A549 (cell line): ENCODE measurements at regions not wholly inside any gene's neighbourhood (a gene's known extent, or its start where the extent isn't known, plus 50 kb on each side); places are given as distances from the start of the nearest gene placed in this dataset.

ENCODE experiments used
- ATAC-seq, 2 experiments: fragments of 200-7000 bp in 1 of 2; fragments of >200 bp in 1 of 2; cut with Nextera tagmentation in 1 of 2; cut with Tn5 transposase in 1 of 2; 3 replicates each; pipeline versions ENCODE4 v1.8.0 to v1.9.1; 2018 to 2020; ENCODE audit warnings: mild to moderate bottlenecking in 1 of 2, moderate library complexity in 1 of 2
- CTCF ChIA-PET: fragments of 300-600 bp; sonication (Branson Sonifier 250); formaldehyde crosslinking; extraction: SDS; loops from one replicate; lab custom pipeline; 2021; ENCODE audit warnings: antibody characterized with exemption, inconsistent platforms; lab: Yijun Ruan, JAX
- POLR2A ChIA-PET: fragments of 350-600 bp; formaldehyde crosslinking; extraction: SDS; loops from one replicate; lab custom pipeline; 2021; ENCODE audit warnings: antibody characterized with exemption, inconsistent platforms; lab: Yijun Ruan, JAX
- DNase-seq, 2 experiments: peaks; one replicate each; pipeline versions ENCODE4 v3.0.0 to v3.0.0-alpha.2; 2011 to 2016; ENCODE audit warnings: low read depth in 1 of 2, low spot score in 1 of 2
- FAIRE-seq: peaks from 2 replicates; lab custom pipeline; 2011; peaks lifted over from hg19 to GRCh38; lab: Jason Lieb, UNC
- H3K27ac ChIP-seq, 2 experiments: fragments of >200 bp; sonication (Bioruptor Twin); formaldehyde crosslinking; 3 replicates each; pipeline ENCODE4 v1.5.1; 2016 to 2017
- H3K4me1 ChIP-seq: fragments of >200 bp; sonication (Bioruptor Twin); formaldehyde crosslinking; 3 replicates; pipeline ENCODE4 v1.6.1; 2016
- H3K4me2 ChIP-seq: fragments of >200 bp; sonication (Bioruptor Twin); formaldehyde crosslinking; 3 replicates; pipeline ENCODE4 v1.6.1; 2016
- H3K4me3 ChIP-seq: fragments of >200 bp; sonication (Bioruptor Twin); formaldehyde crosslinking; 3 replicates; pipeline ENCODE4 v1.5.1; 2016
- H3K9me3 ChIP-seq: fragments of >200 bp; sonication (Bioruptor Twin); formaldehyde crosslinking; 3 replicates; pipeline ENCODE4 v1.6.1; 2016
- BHLHE40 ChIP-seq: IDR thresholded peaks from 2 replicates; pipeline ENCODE4 v1.6.1; 2012; ENCODE audit warnings: low read depth, low read length, inconsistent platforms
- CBX2 ChIP-seq: fragments of 200-600 bp; sonication (generic); IDR thresholded peaks from 2 replicates; pipeline ENCODE4 v1.6.1; 2016; ENCODE audit warnings: low read depth, mild to moderate bottlenecking, borderline replicate concordance
- CEBPB ChIP-seq, 2 experiments: fragments of >200 bp in 1 of 2; sonication (Bioruptor Twin) in 1 of 2; formaldehyde crosslinking in 1 of 2; IDR thresholded peaks; 2 replicates each; pipeline ENCODE4 v1.6.1; 2012 to 2016
- CHD4 ChIP-seq: fragments of 200-600 bp; sonication (generic); IDR thresholded peaks from 2 replicates; pipeline ENCODE4 v1.6.1; 2016; ENCODE audit warnings: antibody characterized with exemption, mild to moderate bottlenecking, borderline replicate concordance
- EHF ChIP-seq: fragments of 250-450 bp; sonication (Bioruptor Pico); IDR thresholded peaks from 2 replicates; pipeline ENCODE4 v1.5.0; 2020; ENCODE audit warnings: mild to moderate bottlenecking
- ELK1 ChIP-seq: fragments of 150-350 bp; IDR thresholded peaks from 2 replicates; pipeline ENCODE4 v1.6.1; 2014; ENCODE audit warnings: low read depth, mild to moderate bottlenecking, low read length
- FOSB ChIP-seq: fragments of 250-450 bp; sonication (Bioruptor Pico); IDR thresholded peaks from 2 replicates; pipeline ENCODE4 v1.5.0; 2020; ENCODE audit warnings: mild to moderate bottlenecking, moderate library complexity
- GATA3 ChIP-seq: IDR thresholded peaks from 2 replicates; pipeline ENCODE4 v1.6.1; 2012; ENCODE audit warnings: borderline replicate concordance
- HDAC2 ChIP-seq: fragments of 200-600 bp; sonication (generic); IDR thresholded peaks from 2 replicates; pipeline ENCODE4 v1.6.1; 2016
- HOXA7 ChIP-seq: fragments of 250-450 bp; sonication (Bioruptor Pico); IDR thresholded peaks from 2 replicates; pipeline ENCODE4 v1.5.0; 2020; ENCODE audit warnings: mild to moderate bottlenecking, moderate library complexity
- JUN ChIP-seq, 2 experiments: fragments of >200 bp; sonication (Bioruptor Twin); formaldehyde crosslinking; IDR thresholded peaks; 2 replicates in 1 of 2; 3 replicates in 1 of 2; pipeline ENCODE4 v1.6.1; 2016 to 2017
- KDM1A ChIP-seq: fragments of 200-600 bp; sonication (generic); IDR thresholded peaks from 2 replicates; pipeline ENCODE4 v1.6.1; 2016; ENCODE audit warnings: low read depth, mild to moderate bottlenecking
- KDM5A ChIP-seq: fragments of 200-600 bp; sonication (generic); IDR thresholded peaks from 2 replicates; pipeline ENCODE4 v1.6.1; 2016; ENCODE audit warnings: antibody characterized with exemption, mild to moderate bottlenecking
- MAZ ChIP-seq: fragments of 150-350 bp; IDR thresholded peaks from 2 replicates; pipeline ENCODE4 v1.6.1; 2014; ENCODE audit warnings: antibody characterized with exemption, low read depth, low read length, borderline replicate concordance
- MYC ChIP-seq: IDR thresholded peaks from 2 replicates; pipeline ENCODE4 v1.6.1; 2012; ENCODE audit warnings: mild to moderate bottlenecking, inconsistent platforms, low read length, improper control_type of control experiment, borderline replicate concordance
- NFE2L2 ChIP-seq: fragments of 150-350 bp; conservative IDR thresholded peaks from 2 replicates; pipeline ENCODE4 v1.6.1; 2014; ENCODE audit warnings: low read length
- POLR2A ChIP-seq: IDR thresholded peaks from 2 replicates; pipeline ENCODE4 v1.6.1; 2012; ENCODE audit warnings: mild to moderate bottlenecking, low read length
- RAD21 ChIP-seq, 2 experiments: fragments of >200 bp in 1 of 2; sonication (Bioruptor Twin) in 1 of 2; formaldehyde crosslinking in 1 of 2; IDR thresholded peaks in 1 of 2; conservative IDR thresholded peaks in 1 of 2; 2 replicates in 1 of 2; 3 replicates in 1 of 2; pipeline ENCODE4 v1.6.1; 2012 to 2018; ENCODE audit warnings: inconsistent platforms in 1 of 2
- RARB ChIP-seq: fragments of 250-450 bp; sonication (Bioruptor Pico); IDR thresholded peaks from 2 replicates; pipeline ENCODE4 v1.8.0; 2021; ENCODE audit warnings: mild to moderate bottlenecking, moderate library complexity
- RFX5 ChIP-seq: fragments of 450-650 bp; IDR thresholded peaks from 2 replicates; pipeline ENCODE4 v1.7.1; 2014; ENCODE audit warnings: antibody characterized with exemption, mild to moderate bottlenecking, moderate library complexity
- SREBF2 ChIP-seq: fragments of 450-650 bp; IDR thresholded peaks from 2 replicates; pipeline ENCODE4 v1.6.1; 2014; ENCODE audit warnings: mild to moderate bottlenecking, moderate library complexity
- TFCP2L1 ChIP-seq: fragments of 250-450 bp; sonication (Bioruptor Pico); IDR thresholded peaks from 2 replicates; pipeline ENCODE4 v1.5.0; 2021; ENCODE audit warnings: mild to moderate bottlenecking
- TP53 ChIP-seq: fragments of 250-450 bp; sonication (Bioruptor Pico); IDR thresholded peaks from 2 replicates; pipeline ENCODE4 v1.5.0; 2021; ENCODE audit warnings: mild to moderate bottlenecking, moderate library complexity
- ZNF302 ChIP-seq: fragments of 250-450 bp; sonication (Bioruptor Pico); IDR thresholded peaks from 2 replicates; pipeline ENCODE4 v1.9.0; 2021; ENCODE audit warnings: inconsistent platforms, mild to moderate bottlenecking, moderate library complexity
- WGBS: methylation state at CpG from one replicate; pipeline ENCODE4 v1.1.6; 2017; ENCODE audit errors: missing lambda C conversion rate; 5-methylcytosine and 5-hydroxymethylcytosine counted together
- TF ChIP-seq, protein P1 (sequence below): IDR thresholded peaks from 2 replicates; pipeline ENCODE4 v1.6.1; 2012
- TF ChIP-seq, protein P2 (sequence below): fragments of >200 bp; sonication (Bioruptor Twin); formaldehyde crosslinking; IDR thresholded peaks from 3 replicates; pipeline ENCODE4 v1.6.1; 2016
- TF ChIP-seq, protein P3 (sequence below): fragments of 450-650 bp; IDR thresholded peaks from 2 replicates; pipeline ENCODE4 v1.6.1; 2014; ENCODE audit warnings: antibody characterized with exemption

- ATAC-seq (no peak), FAIRE-seq (no peak), DNase-seq (no peak)
- WGBS: 23% methylated on average over 1 of the region's 1 CpG
- Histone ChIP-seq H3K9me3 (no peaks in the 10 kb centered on the region), H3K4me3 (no peak overlapping the region), H3K4me1 (no peaks in the 10 kb centered on the region), H3K4me2 (no peak overlapping the region), H3K27ac (no peak overlapping the region)
- TF ChIP-seq BHLHE40: no peak
- TF ChIP-seq, protein P1, sequence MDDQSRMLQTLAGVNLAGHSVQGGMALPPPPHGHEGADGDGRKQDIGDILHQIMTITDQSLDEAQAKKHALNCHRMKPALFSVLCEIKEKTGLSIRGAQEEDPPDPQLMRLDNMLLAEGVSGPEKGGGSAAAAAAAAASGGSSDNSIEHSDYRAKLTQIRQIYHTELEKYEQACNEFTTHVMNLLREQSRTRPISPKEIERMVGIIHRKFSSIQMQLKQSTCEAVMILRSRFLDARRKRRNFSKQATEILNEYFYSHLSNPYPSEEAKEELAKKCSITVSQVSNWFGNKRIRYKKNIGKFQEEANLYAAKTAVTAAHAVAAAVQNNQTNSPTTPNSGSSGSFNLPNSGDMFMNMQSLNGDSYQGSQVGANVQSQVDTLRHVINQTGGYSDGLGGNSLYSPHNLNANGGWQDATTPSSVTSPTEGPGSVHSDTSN: no peak
- CTCF ChIA-PET: interaction anchor here (0.6 kb wide), 1 partner anchor 597 kb away, joined by 4 read pairs; no protein-coding TSS in a partner anchor
- POLR2A ChIA-PET: no interaction called here
These were observed 164.2 kb upstream of the TOP1 start for GRCh38 chr20:40864470-40864869.

- 49% methylated on average over 3 of the region's 3 CpGs for WGBS
- POLR2A ChIA-PET: no interaction called here
These were observed 163.5 kb upstream of the TOP1 start for GRCh38 chr20:40865095-40865494.

GRCh38 chr20:40866056-40866455 lies 162.6 kb upstream of the TOP1 start:
- no peak for TF ChIP-seq EHF (CRISPR knock-in tag)
- no peak for TF ChIP-seq TFCP2L1 (CRISPR knock-in tag)
- no peak for TF ChIP-seq HDAC2
- TF ChIP-seq CHD4: no peak
- TF ChIP-seq TP53 (CRISPR knock-in tag): no peak
- no peak for TF ChIP-seq CEBPB (IDR thresholded peaks at IDR 0.05)
- TF ChIP-seq MYC: no peak
- TF ChIP-seq CBX2: no peak
- TF ChIP-seq MAZ: no peak
- no peak for TF ChIP-seq RFX5
- TF ChIP-seq, protein P2, sequence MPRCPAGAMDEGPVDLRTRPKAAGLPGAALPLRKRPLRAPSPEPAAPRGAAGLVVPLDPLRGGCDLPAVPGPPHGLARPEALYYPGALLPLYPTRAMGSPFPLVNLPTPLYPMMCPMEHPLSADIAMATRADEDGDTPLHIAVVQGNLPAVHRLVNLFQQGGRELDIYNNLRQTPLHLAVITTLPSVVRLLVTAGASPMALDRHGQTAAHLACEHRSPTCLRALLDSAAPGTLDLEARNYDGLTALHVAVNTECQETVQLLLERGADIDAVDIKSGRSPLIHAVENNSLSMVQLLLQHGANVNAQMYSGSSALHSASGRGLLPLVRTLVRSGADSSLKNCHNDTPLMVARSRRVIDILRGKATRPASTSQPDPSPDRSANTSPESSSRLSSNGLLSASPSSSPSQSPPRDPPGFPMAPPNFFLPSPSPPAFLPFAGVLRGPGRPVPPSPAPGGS: no peak
- no peak for TF ChIP-seq KDM1A
- no peak for TF ChIP-seq POLR2A
- no peak for TF ChIP-seq NFE2L2
- TF ChIP-seq HOXA7: no peak
- TF ChIP-seq FOSB: no peak
- POLR2A ChIA-PET: no interaction called here
- no peak overlapping the region for H3K27ac ChIP-seq
- 4% methylated on average over 1 of the region's 1 CpG for WGBS
- no peaks in the 10 kb centered on the region for H3K4me1 ChIP-seq
- CTCF ChIA-PET: no interaction called here
- no peak overlapping the region for H3K4me3 ChIP-seq
- FAIRE-seq (no peak), DNase-seq (no peak), ATAC-seq (no peak)
- H3K9me3 ChIP-seq: no peaks in the 10 kb centered on the region
- H3K4me2 ChIP-seq: no peak overlapping the region

More at GRCh38 chr20:40865095-40865494, 163.5 kb upstream of the TOP1 start:
- Histone ChIP-seq H3K27ac (no peak overlapping the region), H3K4me3 (no peak overlapping the region), H3K9me3 (no peaks in the 10 kb centered on the region), H3K4me2 (no peak overlapping the region), H3K4me1 (no peaks in the 10 kb centered on the region)
- no peak for FAIRE-seq
- CTCF ChIA-PET: interaction anchor here (0.6 kb wide), 1 partner anchor 597 kb away, joined by 4 read pairs; no protein-coding TSS in a partner anchor
- TF ChIP-seq ZNF302 (CRISPR knock-in tag) (no peak), RAD21 (conservative IDR thresholded peaks at IDR 0.05 in 1 of 2, IDR thresholded peaks at IDR 0.05 in 1 of 2) (no peak), JUN (IDR thresholded peaks at IDR 0.05) (no peak), RARB (CRISPR knock-in tag) (no peak), ELK1 (no peak), HOXA7 (no peak), KDM5A (no peak), MYC (no peak), GATA3 (no peak), FOSB (no peak), SREBF2 (no peak)
- TF ChIP-seq, protein P3, sequence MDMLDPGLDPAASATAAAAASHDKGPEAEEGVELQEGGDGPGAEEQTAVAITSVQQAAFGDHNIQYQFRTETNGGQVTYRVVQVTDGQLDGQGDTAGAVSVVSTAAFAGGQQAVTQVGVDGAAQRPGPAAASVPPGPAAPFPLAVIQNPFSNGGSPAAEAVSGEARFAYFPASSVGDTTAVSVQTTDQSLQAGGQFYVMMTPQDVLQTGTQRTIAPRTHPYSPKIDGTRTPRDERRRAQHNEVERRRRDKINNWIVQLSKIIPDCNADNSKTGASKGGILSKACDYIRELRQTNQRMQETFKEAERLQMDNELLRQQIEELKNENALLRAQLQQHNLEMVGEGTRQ: no peak
- no peak for DNase-seq
- no peak for ATAC-seq
